ENCODE measurements at regions not wholly inside any gene's neighbourhood (a gene's known extent, or its start where the extent isn't known, plus 50 kb on each side); places are given as distances from the start of the nearest gene placed in this dataset.
"Not testable (repeated sequence)": the region's sequence is repeated elsewhere in the genome, so short reads cannot be mapped to it uniquely, and the experiment has no call there.

- DNase-seq = not testable (repeated sequence)
These were observed 72.6 kb upstream of the KIF2A start for GRCh38 chr5:62233083-62234046.

GRCh38 chr5:62236593-62236992, 69.4 kb upstream of the KIF2A start:
- not testable (repeated sequence) for DNase-seq

DNA sequence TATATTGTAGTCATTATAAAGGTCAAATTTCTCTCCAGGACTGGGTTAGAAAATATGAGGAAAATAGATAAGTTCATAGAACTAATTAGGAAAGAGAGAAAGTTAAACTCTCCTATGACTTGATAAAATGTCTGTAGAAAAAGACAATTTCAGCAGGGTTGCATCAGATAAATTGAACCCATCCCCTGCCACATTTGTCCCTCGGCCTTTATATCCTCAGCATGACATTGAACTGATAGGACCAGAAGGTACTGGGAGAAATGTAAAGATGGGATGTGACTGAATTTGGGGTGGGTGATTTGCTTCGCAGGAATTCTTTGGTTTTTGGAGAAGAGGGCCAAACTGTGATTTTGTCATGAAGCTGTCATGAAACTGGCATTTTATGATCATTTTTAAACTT, 68.1 kb upstream of the KIF2A start:
- not testable (repeated sequence) for DNase-seq

- not testable (repeated sequence) for DNase-seq
These were observed 67.4 kb upstream of the KIF2A start for GRCh38 chr5:62238584-62238983.

DNA sequence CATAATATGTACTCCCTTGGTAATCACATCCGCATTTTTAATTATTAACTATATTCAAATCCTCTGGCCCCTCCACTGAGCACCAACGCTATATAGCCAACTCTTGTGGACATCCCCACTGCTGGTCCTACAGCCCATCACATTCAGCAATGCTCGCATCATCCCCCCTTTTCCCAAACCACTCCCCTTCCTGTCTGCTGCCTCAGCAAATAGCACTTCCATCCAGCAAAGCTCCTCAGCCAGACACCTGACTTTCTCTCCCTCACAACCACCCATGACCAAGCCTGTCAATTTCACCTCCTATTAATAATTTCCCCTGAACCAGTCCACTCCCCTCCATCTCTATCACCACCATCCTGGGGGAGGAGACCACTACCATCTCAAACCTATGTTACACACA, 65.5 kb upstream of the KIF2A start:
- not testable (repeated sequence) for DNase-seq

DNA sequence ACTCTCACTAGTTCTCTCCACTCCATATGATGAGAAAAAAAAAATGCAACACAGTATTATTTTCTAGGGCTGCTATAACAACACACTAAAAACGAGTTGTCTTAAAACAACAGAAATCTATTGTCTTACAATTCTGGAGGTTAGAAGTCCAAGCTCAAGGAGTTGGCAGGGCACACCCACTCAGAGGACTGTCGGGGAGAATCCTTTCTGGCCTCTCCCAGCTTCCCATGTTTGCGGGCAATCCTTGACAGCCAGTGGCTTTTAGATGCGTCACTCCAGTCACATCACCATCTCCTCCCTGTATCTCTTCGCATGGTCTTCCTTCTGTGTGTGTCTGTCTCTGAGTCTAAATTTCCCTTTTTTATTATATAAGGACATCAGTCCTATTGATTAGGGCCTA, 64.0 kb upstream of the KIF2A start:
- not testable (repeated sequence) for DNase-seq

- not testable (repeated sequence) for DNase-seq
These were observed 63.0 kb upstream of the KIF2A start for GRCh38 chr5:62243046-62243445.

- not testable (repeated sequence) for DNase-seq
These were observed 57.8 kb upstream of the KIF2A start for GRCh38 chr5:62248192-62248591.

GRCh38 chr5:62250085-62250484, 55.9 kb upstream of the KIF2A start:
- not testable (repeated sequence) for DNase-seq

GRCh38 chr5:62250919-62251318, 55.1 kb upstream of the KIF2A start:
- DNase-seq = not testable (repeated sequence)

DNA sequence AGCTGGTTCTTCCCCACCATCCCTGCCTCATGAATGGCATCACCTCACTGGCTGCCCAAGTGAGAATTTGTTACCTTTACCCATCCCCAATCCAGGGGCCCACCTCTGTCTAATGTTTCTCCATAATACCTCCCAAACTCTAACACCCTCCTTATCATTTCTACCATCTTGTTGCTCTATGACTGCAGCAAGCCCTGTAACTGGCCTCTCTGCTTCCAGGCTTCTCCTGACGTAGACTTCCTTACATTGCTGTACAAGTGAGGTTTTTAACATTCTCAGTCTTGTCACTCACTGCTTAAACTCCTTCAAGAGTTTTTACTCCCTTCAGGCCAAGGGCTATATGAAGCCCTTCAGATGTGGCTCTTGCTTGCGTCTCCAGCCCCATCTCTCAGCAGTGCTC, 53.5 kb upstream of the KIF2A start:
- DNase-seq = not testable (repeated sequence)

GRCh38 chr5:62255551-62255950, 50.5 kb upstream of the KIF2A start:
- not testable (repeated sequence) for DNase-seq

DNA sequence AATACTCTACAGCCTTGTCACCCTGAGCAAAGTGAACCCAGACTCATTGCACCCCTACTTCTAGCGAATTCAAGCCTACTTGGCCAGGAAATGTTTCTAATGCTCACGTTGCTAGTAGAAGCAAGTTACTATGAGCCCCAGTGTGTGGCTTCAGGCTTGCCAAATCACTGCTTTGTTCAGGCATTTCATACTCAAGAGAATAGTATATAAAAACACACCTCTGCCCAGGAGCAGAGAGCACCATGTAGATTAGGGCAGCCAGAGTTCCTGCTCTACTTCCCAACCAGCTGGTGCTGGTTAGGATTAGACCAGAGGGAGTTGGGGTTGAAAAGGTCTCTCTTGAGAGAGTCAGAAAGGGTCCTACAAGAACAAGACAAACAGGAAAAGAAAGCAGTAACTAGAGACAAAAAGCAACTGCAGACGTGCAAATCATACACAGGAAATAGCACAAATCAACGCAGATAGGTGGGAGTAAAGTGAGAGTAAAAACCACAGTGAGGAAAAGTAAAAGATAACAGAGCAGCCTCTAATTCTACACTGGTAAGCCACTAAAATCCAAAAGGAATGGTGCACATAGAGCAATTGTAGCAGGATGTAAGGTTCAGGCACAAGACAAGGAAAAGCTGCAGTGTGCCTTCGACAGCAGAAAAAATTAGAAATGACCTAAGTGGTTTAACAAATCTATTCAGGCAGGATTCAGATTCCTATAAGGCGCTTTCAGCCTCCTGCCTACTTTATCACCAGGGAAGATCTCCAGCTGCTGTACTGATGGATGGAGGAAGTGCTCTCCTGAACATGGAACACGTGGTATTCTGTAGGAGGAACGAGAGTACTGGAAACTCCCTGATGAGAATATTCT, 49.6 kb upstream of the KIF2A start:
- no peak for DNase-seq

Data from NCI-H1930 (cell line).